HCT116 (cell line): ENCODE measurements at regions not wholly inside any gene's neighbourhood (a gene's known extent, or its start where the extent isn't known, plus 50 kb on each side); places are given as distances from the start of the nearest gene placed in this dataset.

ENCODE experiments used
- ATAC-seq: fragments of 200-7000 bp; cut with Tn5 transposase; 2 replicates; pipeline ENCODE4 v1.9.1; 2020; ENCODE audit warnings: mild to moderate bottlenecking, moderate library complexity
- BruUV-seq: library from RNA; stranded (reverse); fragments of 400-500 nt; replicated peaks from 2 replicates; lab custom pipeline; 2021; lab: Mats Ljungman, UMichigan
- CTCF ChIA-PET: fragments of 300-600 bp; sonication (Branson Sonifier 250); formaldehyde crosslinking; loops from one replicate; lab custom pipeline; 2021; ENCODE audit warnings: antibody characterized with exemption; lab: Charles Lee
- POLR2A ChIA-PET: fragments of 300-600, 350-600 bp; sonication (Branson Sonifier 250); formaldehyde crosslinking; loops from one replicate; lab custom pipeline; 2021; ENCODE audit warnings: antibody characterized with exemption; lab: Charles Lee
- RAD21 ChIA-PET, 2 experiments: fragments of 300-600 bp; sonication (Branson Sonifier 250); formaldehyde crosslinking; loops; one replicate each; lab custom pipeline; 2023; ENCODE audit warnings: low total read pairs in 2 of 2; ENCODE audit not compliant: uncharacterized antibody in 2 of 2, unreplicated experiment in 2 of 2, low non-redundant PET in 1 of 2; lab: Charles Lee
- DNase-seq: peaks from one replicate; pipeline ENCODE4 v3.0.0-alpha.2; 2010; ENCODE audit warnings: low read depth, low spot score
- H2AFZ ChIP-seq: fragments of 200-600 bp; shearing (Covaris generic), sonication (generic); 2 replicates; pipeline ENCODE4 v1.6.1; 2017; ENCODE audit warnings: low read depth, mixed run types, mixed read lengths, antibody characterized with exemption, low read length; ENCODE audit not compliant: poor library complexity, severe bottlenecking
- H3K27ac ChIP-seq: 2 replicates; pipeline ENCODE4 v1.5.1; 2012; ENCODE audit warnings: low read depth, low read length
- H3K27me3 ChIP-seq: fragments of 200-600 bp; sonication (generic); 2 replicates; pipeline ENCODE4 v1.6.1; 2016; ENCODE audit warnings: mixed run types, low read length, mixed read lengths; ENCODE audit not compliant: insufficient read depth
- H3K36me3 ChIP-seq, 2 experiments: fragments of 200-500 bp in 1 of 2; fragments of 200-600 bp in 1 of 2; sonication (Bioruptor generic) in 1 of 2; sonication (generic) in 1 of 2; 2 replicates each; pipeline versions ENCODE4 v1.5.1 to v1.6.1; 2014 to 2016; ENCODE audit warnings: low read length in 2 of 2, inconsistent platforms in 1 of 2, mixed read lengths in 1 of 2, mixed run types in 1 of 2; ENCODE audit not compliant: insufficient read depth in 2 of 2, control insufficient read depth in 1 of 2
- H3K4me1 ChIP-seq, 2 experiments: fragments of 200-600 bp in 1 of 2; sonication (generic) in 1 of 2; 2 replicates each; pipeline versions ENCODE4 v1.5.1 to v1.6.1; 2012 to 2017; ENCODE audit warnings: low read length in 2 of 2, inconsistent platforms in 1 of 2, mild to moderate bottlenecking in 1 of 2, mixed read lengths in 1 of 2, mixed run types in 1 of 2, moderate library complexity in 1 of 2; ENCODE audit not compliant: insufficient read depth in 2 of 2, control insufficient read depth in 1 of 2
- H3K4me2 ChIP-seq: fragments of 200-600 bp; sonication (generic); 2 replicates; pipeline ENCODE4 v1.6.1; 2017; ENCODE audit warnings: mixed run types, low read length, mixed read lengths
- H3K4me3 ChIP-seq, 2 experiments: fragments of 200-600 bp in 1 of 2; sonication (generic) in 1 of 2; replicated peaks in 1 of 2; 2 replicates each; pipeline ENCODE4 v1.5.1; 2011 to 2016; ENCODE audit warnings: low read length in 2 of 2, control low read depth in 1 of 2, low read depth in 1 of 2, mild to moderate bottlenecking in 1 of 2, mixed read lengths in 1 of 2, mixed run types in 1 of 2
- H3K79me2 ChIP-seq: fragments of 200-600 bp; sonication (generic); 2 replicates; pipeline ENCODE4 v1.6.1; 2017; ENCODE audit warnings: mild to moderate bottlenecking, mixed run types, low read length, moderate library complexity, mixed read lengths; ENCODE audit not compliant: insufficient read depth
- H3K9ac ChIP-seq: fragments of 200-600 bp; sonication (generic); 2 replicates; pipeline ENCODE4 v1.6.1; 2016; ENCODE audit warnings: low read length, mixed read lengths
- H3K9me2 ChIP-seq: fragments of 200-600 bp; sonication (generic), shearing (Covaris generic); 2 replicates; pipeline ENCODE4 v1.6.1; 2017; ENCODE audit warnings: mixed run types, mild to moderate bottlenecking, moderate library complexity; ENCODE audit not compliant: insufficient read depth
- H3K9me3 ChIP-seq, 2 experiments: fragments of 200-500 bp in 1 of 2; fragments of 200-600 bp in 1 of 2; sonication (Bioruptor generic) in 1 of 2; sonication (generic) in 1 of 2; 2 replicates each; pipeline ENCODE4 v1.6.1; 2014 to 2017; ENCODE audit warnings: low read length in 2 of 2, mixed read lengths in 2 of 2, inconsistent platforms in 1 of 2, low read depth in 1 of 2, mild to moderate bottlenecking in 1 of 2, mixed run types in 1 of 2, moderate library complexity in 1 of 2; ENCODE audit not compliant: control insufficient read depth in 1 of 2, insufficient read depth in 1 of 2
- H4K20me1 ChIP-seq: fragments of 200-600 bp; sonication (generic), shearing (Covaris generic); 2 replicates; pipeline ENCODE4 v1.6.1; 2017; ENCODE audit warnings: mixed run types, mild to moderate bottlenecking, moderate library complexity; ENCODE audit not compliant: insufficient read depth
- CEBPB ChIP-seq: IDR thresholded peaks from 2 replicates; pipeline ENCODE4 v1.6.1; 2012; ENCODE audit warnings: low read depth
- ELF1 ChIP-seq: IDR thresholded peaks from 2 replicates; pipeline ENCODE4 v1.6.1; 2012; ENCODE audit warnings: low read depth, borderline replicate concordance
- EZH2 ChIP-seq: fragments of 200-600 bp; sonication (generic); IDR thresholded peaks from 2 replicates; pipeline ENCODE4 v1.6.1; 2017; ENCODE audit warnings: antibody characterized with exemption, mixed run types
- EZH2phosphoT487 ChIP-seq: fragments of 200-600 bp; IDR thresholded peaks from 2 replicates; pipeline ENCODE4 v1.6.1; 2018; ENCODE audit warnings: antibody characterized with exemption, borderline replicate concordance
- FOSL1 ChIP-seq: IDR thresholded peaks from 2 replicates; pipeline ENCODE4 v1.6.1; 2012; ENCODE audit warnings: low read depth
- MAX ChIP-seq: IDR thresholded peaks from 2 replicates; pipeline ENCODE4 v1.6.1; 2012
- POLR2AphosphoS5 ChIP-seq: IDR thresholded peaks from 2 replicates; pipeline ENCODE4 v1.6.1; 2011; ENCODE audit warnings: mild to moderate bottlenecking, low read depth, low read length, moderate library complexity
- RAD21 ChIP-seq: IDR thresholded peaks from 2 replicates; pipeline ENCODE4 v1.6.1; 2012; ENCODE audit warnings: low read depth, mild to moderate bottlenecking
- SIN3A ChIP-seq: IDR thresholded peaks from 2 replicates; pipeline ENCODE4 v1.6.1; 2012; ENCODE audit warnings: low read depth
- SP1 ChIP-seq: IDR thresholded peaks from 2 replicates; pipeline ENCODE4 v1.6.1; 2012; ENCODE audit warnings: low read depth
- SRF ChIP-seq: IDR thresholded peaks from 2 replicates; pipeline ENCODE4 v1.6.1; 2012; ENCODE audit warnings: low read depth
- TCF7L2 ChIP-seq: IDR thresholded peaks from 2 replicates; pipeline ENCODE4 v1.7.0; 2011; ENCODE audit warnings: borderline replicate concordance, inconsistent platforms; ENCODE audit not compliant: insufficient read depth, insufficient read length; ENCODE audit errors: extremely low read depth
- ZNF274 ChIP-seq: fragments of 200-500 bp; sonication (Bioruptor generic); IDR thresholded peaks from 2 replicates; pipeline ENCODE4 v1.6.1; 2014; ENCODE audit warnings: mild to moderate bottlenecking, low read depth, low read length, inconsistent platforms
- intact Hi-C: fragments of 100-400 bp; cut with micrococcal nuclease; formaldehyde crosslinking; loops from 2 replicates; pipeline ENCODE4 v1.10.0; 2022
- TF ChIP-seq, protein P1 (sequence below), 3 experiments: fragments of 200-600 bp in 1 of 3; sonication (generic) in 1 of 3; IDR thresholded peaks in 2 of 3; conservative IDR thresholded peaks in 1 of 3; 2 replicates each; pipeline ENCODE4 v1.5.1; 2012 to 2017; ENCODE audit warnings: low read depth in 2 of 3, low read length in 2 of 3, antibody characterized with exemption in 1 of 3, borderline replicate concordance in 1 of 3, control low read depth in 1 of 3, mild to moderate bottlenecking in 1 of 3, mixed read lengths in 1 of 3, mixed run types in 1 of 3, moderate library complexity in 1 of 3; ENCODE audit not compliant: insufficient read depth in 1 of 3
- TF ChIP-seq, protein P2 (sequence below): IDR thresholded peaks from 2 replicates; pipeline ENCODE4 v1.6.1; 2011; ENCODE audit warnings: mild to moderate bottlenecking, low read length, moderate library complexity; ENCODE audit not compliant: insufficient replicate concordance; ENCODE audit errors: extremely low read depth
- TF ChIP-seq, protein P3 (sequence below): IDR thresholded peaks from 2 replicates; pipeline ENCODE4 v1.6.1; 2012; ENCODE audit warnings: low read depth

DNA sequence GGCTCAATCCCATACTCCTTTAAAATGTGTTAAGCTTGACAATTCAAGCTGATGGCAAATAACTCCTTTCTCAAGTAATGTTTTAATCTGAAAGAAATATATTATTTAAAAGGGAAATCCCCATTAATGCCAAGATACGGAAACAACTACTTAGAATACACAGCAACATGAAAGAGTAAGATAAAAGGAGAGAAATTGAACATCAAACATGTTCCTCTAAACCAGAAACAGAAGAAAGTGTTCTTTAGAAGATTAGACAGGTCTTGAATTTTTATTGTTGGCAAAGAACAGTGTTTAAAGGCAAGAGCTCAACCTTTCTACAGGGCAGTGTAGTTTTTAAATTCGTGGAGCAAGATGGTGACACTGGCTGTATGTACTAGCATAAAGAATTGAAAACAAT lies 105.8 kb upstream of the NRIP1 start (continued):
- TF ChIP-seq EZH2phosphoT487: no peak
- TF ChIP-seq RAD21: no peak
- TF ChIP-seq CEBPB: no peak
- no peak for TF ChIP-seq ELF1
- no peak for TF ChIP-seq POLR2AphosphoS5
- no peak for TF ChIP-seq ZNF274
- TF ChIP-seq, all 23 proteins: peak for 0

- Histone ChIP-seq H3K9me2 (no peaks in the 10 kb centered on the region), H3K36me3 (no peaks in the 10 kb centered on the region), H3K4me2 (no peak overlapping the region), H2AFZ (no peak overlapping the region), H3K4me1 (no peaks in the 10 kb centered on the region), H3K27me3 (no peaks in the 10 kb centered on the region), H3K9me3 (no peaks in the 10 kb centered on the region), H3K4me3 (no peak overlapping the region), H3K27ac (no peak overlapping the region), H4K20me1 (no peaks in the 10 kb centered on the region), H3K9ac (no peak overlapping the region), H3K79me2 (no peaks in the 10 kb centered on the region)
- no peak for ATAC-seq
- intact Hi-C loops: no loop called here
- ChIA-PET POLR2A (no interaction called here), RAD21 (no interaction called here), CTCF (no interaction called here)
- TF ChIP-seq TCF7L2: no peak
- no peak for TF ChIP-seq EZH2
- no peak for TF ChIP-seq MAX
- no peak for TF ChIP-seq SP1
- TF ChIP-seq, protein P1, sequence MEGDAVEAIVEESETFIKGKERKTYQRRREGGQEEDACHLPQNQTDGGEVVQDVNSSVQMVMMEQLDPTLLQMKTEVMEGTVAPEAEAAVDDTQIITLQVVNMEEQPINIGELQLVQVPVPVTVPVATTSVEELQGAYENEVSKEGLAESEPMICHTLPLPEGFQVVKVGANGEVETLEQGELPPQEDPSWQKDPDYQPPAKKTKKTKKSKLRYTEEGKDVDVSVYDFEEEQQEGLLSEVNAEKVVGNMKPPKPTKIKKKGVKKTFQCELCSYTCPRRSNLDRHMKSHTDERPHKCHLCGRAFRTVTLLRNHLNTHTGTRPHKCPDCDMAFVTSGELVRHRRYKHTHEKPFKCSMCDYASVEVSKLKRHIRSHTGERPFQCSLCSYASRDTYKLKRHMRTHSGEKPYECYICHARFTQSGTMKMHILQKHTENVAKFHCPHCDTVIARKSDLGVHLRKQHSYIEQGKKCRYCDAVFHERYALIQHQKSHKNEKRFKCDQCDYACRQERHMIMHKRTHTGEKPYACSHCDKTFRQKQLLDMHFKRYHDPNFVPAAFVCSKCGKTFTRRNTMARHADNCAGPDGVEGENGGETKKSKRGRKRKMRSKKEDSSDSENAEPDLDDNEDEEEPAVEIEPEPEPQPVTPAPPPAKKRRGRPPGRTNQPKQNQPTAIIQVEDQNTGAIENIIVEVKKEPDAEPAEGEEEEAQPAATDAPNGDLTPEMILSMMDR (IDR thresholded peaks at IDR 0.05 in 2 of 3, conservative IDR thresholded peaks at IDR 0.05 in 1 of 3; ENCODE audit: borderline replicate concordance in 1 of 3, insufficient read depth in 1 of 3, low read depth in 2 of 3, low read length in 2 of 3): no peak
- TF ChIP-seq EZH2phosphoT487: no peak
- no peak for TF ChIP-seq FOSL1
- no peak for TF ChIP-seq ELF1
- no peak for TF ChIP-seq SRF
- TF ChIP-seq, protein P2, sequence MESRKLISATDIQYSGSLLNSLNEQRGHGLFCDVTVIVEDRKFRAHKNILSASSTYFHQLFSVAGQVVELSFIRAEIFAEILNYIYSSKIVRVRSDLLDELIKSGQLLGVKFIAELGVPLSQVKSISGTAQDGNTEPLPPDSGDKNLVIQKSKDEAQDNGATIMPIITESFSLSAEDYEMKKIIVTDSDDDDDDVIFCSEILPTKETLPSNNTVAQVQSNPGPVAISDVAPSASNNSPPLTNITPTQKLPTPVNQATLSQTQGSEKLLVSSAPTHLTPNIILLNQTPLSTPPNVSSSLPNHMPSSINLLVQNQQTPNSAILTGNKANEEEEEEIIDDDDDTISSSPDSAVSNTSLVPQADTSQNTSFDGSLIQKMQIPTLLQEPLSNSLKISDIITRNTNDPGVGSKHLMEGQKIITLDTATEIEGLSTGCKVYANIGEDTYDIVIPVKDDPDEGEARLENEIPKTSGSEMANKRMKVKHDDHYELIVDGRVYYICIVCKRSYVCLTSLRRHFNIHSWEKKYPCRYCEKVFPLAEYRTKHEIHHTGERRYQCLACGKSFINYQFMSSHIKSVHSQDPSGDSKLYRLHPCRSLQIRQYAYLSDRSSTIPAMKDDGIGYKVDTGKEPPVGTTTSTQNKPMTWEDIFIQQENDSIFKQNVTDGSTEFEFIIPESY: no peak
- TF ChIP-seq SIN3A: no peak
- no peak for TF ChIP-seq POLR2AphosphoS5
- TF ChIP-seq RAD21: no peak
- TF ChIP-seq CEBPB: no peak
- TF ChIP-seq, protein P3, sequence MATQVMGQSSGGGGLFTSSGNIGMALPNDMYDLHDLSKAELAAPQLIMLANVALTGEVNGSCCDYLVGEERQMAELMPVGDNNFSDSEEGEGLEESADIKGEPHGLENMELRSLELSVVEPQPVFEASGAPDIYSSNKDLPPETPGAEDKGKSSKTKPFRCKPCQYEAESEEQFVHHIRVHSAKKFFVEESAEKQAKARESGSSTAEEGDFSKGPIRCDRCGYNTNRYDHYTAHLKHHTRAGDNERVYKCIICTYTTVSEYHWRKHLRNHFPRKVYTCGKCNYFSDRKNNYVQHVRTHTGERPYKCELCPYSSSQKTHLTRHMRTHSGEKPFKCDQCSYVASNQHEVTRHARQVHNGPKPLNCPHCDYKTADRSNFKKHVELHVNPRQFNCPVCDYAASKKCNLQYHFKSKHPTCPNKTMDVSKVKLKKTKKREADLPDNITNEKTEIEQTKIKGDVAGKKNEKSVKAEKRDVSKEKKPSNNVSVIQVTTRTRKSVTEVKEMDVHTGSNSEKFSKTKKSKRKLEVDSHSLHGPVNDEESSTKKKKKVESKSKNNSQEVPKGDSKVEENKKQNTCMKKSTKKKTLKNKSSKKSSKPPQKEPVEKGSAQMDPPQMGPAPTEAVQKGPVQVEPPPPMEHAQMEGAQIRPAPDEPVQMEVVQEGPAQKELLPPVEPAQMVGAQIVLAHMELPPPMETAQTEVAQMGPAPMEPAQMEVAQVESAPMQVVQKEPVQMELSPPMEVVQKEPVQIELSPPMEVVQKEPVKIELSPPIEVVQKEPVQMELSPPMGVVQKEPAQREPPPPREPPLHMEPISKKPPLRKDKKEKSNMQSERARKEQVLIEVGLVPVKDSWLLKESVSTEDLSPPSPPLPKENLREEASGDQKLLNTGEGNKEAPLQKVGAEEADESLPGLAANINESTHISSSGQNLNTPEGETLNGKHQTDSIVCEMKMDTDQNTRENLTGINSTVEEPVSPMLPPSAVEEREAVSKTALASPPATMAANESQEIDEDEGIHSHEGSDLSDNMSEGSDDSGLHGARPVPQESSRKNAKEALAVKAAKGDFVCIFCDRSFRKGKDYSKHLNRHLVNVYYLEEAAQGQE: no peak
- no peak for DNase-seq
- no TSS peak for BruUV-seq
Observed at GRCh38 chr21:15171546-15171945, 106.7 kb upstream of the NRIP1 start.
